ENCODE measurements at regions not wholly inside any gene's neighbourhood (a gene's known extent, or its start where the extent isn't known, plus 50 kb on each side); places are given as distances from the start of the nearest gene placed in this dataset.
"Not testable (repeated sequence)": the region's sequence is repeated elsewhere in the genome, so short reads cannot be mapped to it uniquely, and the experiment has no call there.

DNA sequence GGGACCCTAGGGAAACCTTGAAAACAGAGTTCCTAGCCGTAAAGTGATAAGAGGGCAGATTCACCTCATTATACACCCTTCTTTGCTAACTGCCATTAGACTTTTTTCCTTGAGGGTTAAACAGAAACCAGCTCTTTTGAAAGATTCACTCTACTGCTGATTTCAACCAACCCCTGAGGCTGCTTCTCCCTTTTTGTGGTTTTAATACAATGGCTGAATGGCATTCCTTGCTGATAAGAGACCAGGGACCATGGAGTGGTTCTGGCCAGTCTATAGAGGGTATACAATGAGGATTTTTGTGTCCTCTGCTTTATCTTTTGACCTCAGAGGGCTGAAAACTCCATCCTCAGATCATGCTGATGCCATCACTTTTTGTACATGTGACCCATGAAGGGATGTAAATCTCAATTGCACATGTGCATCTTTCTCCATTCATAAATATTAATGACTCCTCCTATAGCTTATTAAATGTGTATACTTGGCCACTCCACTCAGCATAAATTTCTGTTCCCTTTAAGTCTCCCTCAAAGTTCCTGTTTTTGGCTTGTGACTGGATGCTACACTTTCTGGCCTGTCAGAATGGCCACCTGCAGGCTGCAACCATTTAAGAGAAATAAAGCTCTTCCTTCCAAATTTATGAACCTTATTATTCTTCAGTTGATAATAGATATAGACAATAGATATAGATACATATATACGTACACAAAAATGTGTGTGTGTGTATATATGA lies 233.8 kb upstream of the SEL1L start:
- no peak for DNase-seq (ENCODE audit: low spot score)
- Histone ChIP-seq H3K4me3 (no peak overlapping the region), H3K27me3 (replicated peaks; ENCODE audit: insufficient read depth) (no peaks in the 10 kb centered on the region), H3K9me3 (no peaks in the 10 kb centered on the region), H3K36me3 (no peaks in the 10 kb centered on the region), H3K4me1 (replicated peaks) (no peaks in the 10 kb centered on the region), H3K27ac (no peak overlapping the region)
- intact Hi-C loops (cut with DNase I) = no loop called here
- TF ChIP-seq POLR2A (IDR thresholded peaks at IDR 0.05) = no peak
- TF ChIP-seq POLR2AphosphoS5 (IDR thresholded peaks at IDR 0.05) = no peak
- TF ChIP-seq, protein P1, sequence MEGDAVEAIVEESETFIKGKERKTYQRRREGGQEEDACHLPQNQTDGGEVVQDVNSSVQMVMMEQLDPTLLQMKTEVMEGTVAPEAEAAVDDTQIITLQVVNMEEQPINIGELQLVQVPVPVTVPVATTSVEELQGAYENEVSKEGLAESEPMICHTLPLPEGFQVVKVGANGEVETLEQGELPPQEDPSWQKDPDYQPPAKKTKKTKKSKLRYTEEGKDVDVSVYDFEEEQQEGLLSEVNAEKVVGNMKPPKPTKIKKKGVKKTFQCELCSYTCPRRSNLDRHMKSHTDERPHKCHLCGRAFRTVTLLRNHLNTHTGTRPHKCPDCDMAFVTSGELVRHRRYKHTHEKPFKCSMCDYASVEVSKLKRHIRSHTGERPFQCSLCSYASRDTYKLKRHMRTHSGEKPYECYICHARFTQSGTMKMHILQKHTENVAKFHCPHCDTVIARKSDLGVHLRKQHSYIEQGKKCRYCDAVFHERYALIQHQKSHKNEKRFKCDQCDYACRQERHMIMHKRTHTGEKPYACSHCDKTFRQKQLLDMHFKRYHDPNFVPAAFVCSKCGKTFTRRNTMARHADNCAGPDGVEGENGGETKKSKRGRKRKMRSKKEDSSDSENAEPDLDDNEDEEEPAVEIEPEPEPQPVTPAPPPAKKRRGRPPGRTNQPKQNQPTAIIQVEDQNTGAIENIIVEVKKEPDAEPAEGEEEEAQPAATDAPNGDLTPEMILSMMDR (IDR thresholded peaks at IDR 0.05) = no peak
- 87% methylated on average over 2 of the region's 2 CpGs for WGBS

DNA sequence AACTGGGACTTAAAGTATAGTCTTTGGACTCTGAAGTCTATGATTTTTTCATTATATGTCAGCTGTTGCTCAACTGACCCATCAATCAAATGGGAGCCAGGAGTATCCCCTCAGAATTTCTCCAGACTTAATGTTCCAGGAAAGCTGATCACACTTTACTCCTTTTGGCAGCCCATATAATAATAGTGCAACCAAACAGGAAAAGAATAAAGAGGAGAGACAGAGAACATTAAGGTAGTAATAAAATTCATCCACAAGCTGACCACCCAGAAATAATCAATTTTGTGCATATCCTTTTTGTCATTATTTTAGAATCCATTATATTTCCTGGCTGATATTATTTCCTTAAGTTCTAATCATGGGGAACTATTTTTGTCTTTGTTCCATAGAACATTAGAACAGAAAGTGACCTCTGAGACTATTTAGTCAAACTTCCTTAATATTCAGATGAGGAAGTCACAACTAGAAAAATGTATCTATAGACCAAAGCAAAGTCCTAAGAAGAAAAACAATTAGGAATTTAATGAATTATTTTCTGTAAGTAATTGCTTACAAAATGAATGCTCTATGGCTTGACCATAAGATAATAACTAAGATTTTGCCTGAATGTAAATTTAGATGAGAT lies 238.1 kb upstream of the SEL1L start:
- Histone ChIP-seq H3K27me3 (replicated peaks; ENCODE audit: insufficient read depth) (no peaks in the 10 kb centered on the region), H3K36me3 (no peaks in the 10 kb centered on the region), H3K27ac (no peak overlapping the region), H3K4me1 (replicated peaks) (no peaks in the 10 kb centered on the region), H3K9me3 (no peaks in the 10 kb centered on the region), H3K4me3 (no peak overlapping the region)
- TF ChIP-seq, protein P1 (IDR thresholded peaks at IDR 0.05) = no peak
- TF ChIP-seq POLR2A (IDR thresholded peaks at IDR 0.05) (no peak), POLR2AphosphoS5 (IDR thresholded peaks at IDR 0.05) (no peak)
- DNase-seq (ENCODE audit: low spot score) = no peak
- intact Hi-C loops (cut with DNase I) = no loop called here

DNA sequence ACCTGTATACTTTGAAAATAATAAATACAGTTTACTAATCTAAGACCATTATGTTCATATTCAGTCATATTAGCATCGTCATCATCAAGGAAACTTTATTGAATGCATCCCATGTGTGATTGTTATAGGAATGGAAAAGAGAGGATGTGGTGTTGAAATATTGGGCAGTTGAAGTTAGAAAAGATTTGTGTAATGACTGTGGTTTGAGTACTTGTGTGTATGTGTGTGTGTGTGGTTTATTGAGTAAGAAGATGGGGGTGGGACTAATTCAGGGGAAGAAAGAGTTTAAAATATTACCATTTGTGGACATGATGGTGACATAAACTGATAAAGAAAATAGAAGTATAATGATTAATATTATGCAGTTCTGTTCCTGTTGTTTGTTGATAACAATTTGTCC lies 238.7 kb upstream of the SEL1L start:
- Histone ChIP-seq H3K4me3 (no peak overlapping the region), H3K36me3 (no peaks in the 10 kb centered on the region), H3K27me3 (replicated peaks; ENCODE audit: insufficient read depth) (no peaks in the 10 kb centered on the region), H3K4me1 (replicated peaks) (no peaks in the 10 kb centered on the region), H3K9me3 (no peaks in the 10 kb centered on the region), H3K27ac (no peak overlapping the region)
- intact Hi-C loops (cut with DNase I) = no loop called here
- WGBS = 100% methylated on average over 1 of the region's 1 CpG
- DNase-seq (ENCODE audit: low spot score) = no peak
- TF ChIP-seq POLR2A (IDR thresholded peaks at IDR 0.05) = no peak
- TF ChIP-seq, protein P1 (IDR thresholded peaks at IDR 0.05) = no peak
- no peak for TF ChIP-seq POLR2AphosphoS5 (IDR thresholded peaks at IDR 0.05)

DNA sequence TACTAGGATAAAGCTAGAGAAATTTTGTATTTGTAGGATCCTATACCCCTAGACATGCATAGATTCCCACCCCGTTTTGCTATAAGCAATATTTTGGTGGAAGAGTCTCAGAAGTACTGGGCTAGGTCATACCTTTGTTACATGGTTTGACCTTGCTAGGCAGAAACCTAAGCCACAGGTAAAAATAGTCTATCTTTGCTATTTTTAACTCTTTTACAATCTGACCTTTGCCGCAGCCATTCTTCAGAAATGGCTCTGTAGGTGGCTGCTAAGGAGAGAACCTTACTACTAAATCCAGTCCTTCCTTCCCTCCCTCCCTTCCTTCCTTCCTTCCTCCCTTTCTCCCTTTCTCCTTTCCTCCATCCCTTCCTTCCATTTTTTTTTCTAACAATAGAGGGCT lies 242.9 kb upstream of the SEL1L start:
- no peaks in the 10 kb centered on the region for H3K4me1 ChIP-seq (replicated peaks)
- TF ChIP-seq POLR2AphosphoS5 (IDR thresholded peaks at IDR 0.05) = no peak
- TF ChIP-seq, protein P1 (IDR thresholded peaks at IDR 0.05) = no peak
- TF ChIP-seq POLR2A (IDR thresholded peaks at IDR 0.05) = no peak
- no peaks in the 10 kb centered on the region for H3K36me3 ChIP-seq
- no peak overlapping the region for H3K4me3 ChIP-seq
- H3K27me3 ChIP-seq (replicated peaks; ENCODE audit: insufficient read depth) = no peaks in the 10 kb centered on the region
- H3K27ac ChIP-seq = no peak overlapping the region
- intact Hi-C loops (cut with DNase I) = no loop called here
- no peaks in the 10 kb centered on the region for H3K9me3 ChIP-seq
- no peak for DNase-seq (ENCODE audit: low spot score)
- 91% methylated on average over 2 of the region's 2 CpGs for WGBS

DNA sequence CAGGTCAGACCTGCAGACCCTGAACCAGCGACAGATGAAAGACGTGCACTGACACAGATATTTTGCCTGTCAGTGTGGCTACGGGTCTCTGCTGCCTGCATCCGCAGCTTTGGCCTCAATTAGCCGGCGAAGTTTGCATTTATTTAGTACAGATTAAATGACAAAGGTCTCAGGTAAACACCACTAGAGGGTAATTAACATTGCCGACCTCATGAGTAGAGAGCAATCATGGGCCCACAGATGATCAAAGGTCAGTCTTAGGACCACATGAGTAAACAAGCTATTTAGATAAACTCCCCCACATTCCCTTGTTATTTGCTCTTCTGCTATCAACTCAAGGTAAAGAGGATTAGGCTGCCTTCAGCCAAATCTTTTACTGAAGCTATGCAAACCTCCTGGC lies 248.1 kb upstream of the SEL1L start:
- H3K27ac ChIP-seq; H3K4me1 ChIP-seq (replicated peaks); H3K27me3 ChIP-seq (replicated peaks; ENCODE audit: insufficient read depth); H3K9me3 ChIP-seq; H3K36me3 ChIP-seq; intact Hi-C loops (cut with DNase I); DNase-seq (ENCODE audit: low spot score); H3K4me3 ChIP-seq: not testable (repeated sequence)
- 79% methylated on average over 7 of the region's 7 CpGs for WGBS

Measured in prostate gland (tissue), 2 donors.